ENCODE measurements at regions not wholly inside any gene's neighbourhood (a gene's known extent, or its start where the extent isn't known, plus 50 kb on each side); places are given as distances from the start of the nearest gene placed in this dataset.
"Not testable (repeated sequence)": the region's sequence is repeated elsewhere in the genome, so short reads cannot be mapped to it uniquely, and the experiment has no call there.

DNA sequence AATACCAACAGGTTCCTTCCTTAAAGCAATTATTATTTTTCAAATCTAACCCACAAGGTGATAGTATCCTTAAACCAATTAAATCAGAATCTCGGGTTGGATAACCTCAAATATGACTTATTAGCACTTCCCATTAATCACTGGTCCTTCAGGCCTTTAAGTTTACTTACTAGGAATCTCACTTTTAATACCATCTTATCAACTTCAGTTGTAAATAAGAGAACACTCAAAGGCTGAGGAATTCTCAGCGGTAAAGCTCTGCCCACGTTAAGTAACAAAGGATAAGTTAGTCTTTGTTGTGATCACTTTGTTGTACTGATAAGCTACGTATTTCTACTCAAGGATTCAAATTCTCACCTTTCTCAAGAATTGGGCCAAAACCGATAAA lies 82.0 kb downstream of the OR2B2 start:
- H3K36me3 ChIP-seq = peaks cover 0 to 8% (median 0%) of the 10 kb centered on the region in 9 donors
- TF ChIP-seq, protein P1, sequence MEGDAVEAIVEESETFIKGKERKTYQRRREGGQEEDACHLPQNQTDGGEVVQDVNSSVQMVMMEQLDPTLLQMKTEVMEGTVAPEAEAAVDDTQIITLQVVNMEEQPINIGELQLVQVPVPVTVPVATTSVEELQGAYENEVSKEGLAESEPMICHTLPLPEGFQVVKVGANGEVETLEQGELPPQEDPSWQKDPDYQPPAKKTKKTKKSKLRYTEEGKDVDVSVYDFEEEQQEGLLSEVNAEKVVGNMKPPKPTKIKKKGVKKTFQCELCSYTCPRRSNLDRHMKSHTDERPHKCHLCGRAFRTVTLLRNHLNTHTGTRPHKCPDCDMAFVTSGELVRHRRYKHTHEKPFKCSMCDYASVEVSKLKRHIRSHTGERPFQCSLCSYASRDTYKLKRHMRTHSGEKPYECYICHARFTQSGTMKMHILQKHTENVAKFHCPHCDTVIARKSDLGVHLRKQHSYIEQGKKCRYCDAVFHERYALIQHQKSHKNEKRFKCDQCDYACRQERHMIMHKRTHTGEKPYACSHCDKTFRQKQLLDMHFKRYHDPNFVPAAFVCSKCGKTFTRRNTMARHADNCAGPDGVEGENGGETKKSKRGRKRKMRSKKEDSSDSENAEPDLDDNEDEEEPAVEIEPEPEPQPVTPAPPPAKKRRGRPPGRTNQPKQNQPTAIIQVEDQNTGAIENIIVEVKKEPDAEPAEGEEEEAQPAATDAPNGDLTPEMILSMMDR (IDR thresholded peaks at IDR 0.05) = no peak
- no peak for TF ChIP-seq POLR2A (IDR thresholded peaks at IDR 0.05)
- 59 to 67% (median 63%) methylated on average over 5 of the region's 5 CpGs for WGBS, 4 donors
- no peaks in the 10 kb centered on the region for H3K9me3 ChIP-seq
- H3K27ac ChIP-seq = peak overlapping the region in 4 of 12 donors; percentile 45 to 89 (median 72)
- no peak for DNase-seq
- peaks cover 0 to 27% (median 3%) of the 10 kb centered on the region in 12 donors for H3K4me1 ChIP-seq
- no peaks in the 10 kb centered on the region for H3K27me3 ChIP-seq
- peak overlapping the region in 10 of 12 donors; percentile 31 to 65 (median 52) for H3K4me3 ChIP-seq
- intact Hi-C loops (cut with DNase I) = loop anchor here in 2 of 10 donors (10.0 kb wide), 2 partner anchors 505 to 1805 kb away; partner anchors contain the start of gene ZSCAN31 (in 1 of the 2)
- ATAC-seq = no peak

DNA sequence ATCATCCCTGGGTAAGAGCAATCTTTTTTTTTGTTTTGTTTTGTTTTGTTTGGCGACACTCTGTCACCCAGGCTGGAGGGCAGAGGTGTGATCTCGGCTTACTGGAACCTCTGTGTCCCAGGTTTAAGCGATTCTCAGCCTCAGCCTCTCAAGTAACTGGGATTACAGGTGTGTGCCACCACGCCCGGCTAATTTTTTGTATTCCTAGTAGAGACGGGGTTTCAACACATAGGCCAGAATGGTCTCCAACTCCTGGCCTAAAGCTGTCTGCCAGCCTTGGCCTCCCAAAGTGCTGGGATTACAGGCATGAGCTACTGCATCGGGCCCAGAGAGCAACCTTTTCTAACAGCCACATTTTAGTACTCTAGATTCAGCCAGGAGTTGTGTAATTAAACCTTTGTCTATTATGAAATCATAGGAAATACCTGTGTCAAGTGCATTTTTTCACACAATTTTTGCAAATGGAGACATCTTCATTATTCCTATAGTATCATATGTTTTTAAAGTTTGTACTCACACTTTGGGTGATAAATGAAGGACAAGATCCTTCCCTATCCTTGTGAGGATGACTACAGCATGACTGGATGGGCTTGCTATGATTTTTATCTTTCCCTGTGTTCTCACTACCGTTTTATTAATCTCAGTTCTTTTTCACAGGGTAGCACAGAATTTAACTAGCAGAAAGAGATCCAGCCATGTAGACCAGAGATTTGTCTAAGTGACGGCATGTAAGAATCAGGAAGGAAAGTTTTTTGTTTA lies 82.6 kb downstream of the OR2B2 start:
- no peaks in the 10 kb centered on the region for H3K9me3 ChIP-seq
- WGBS, 4 donors = 90 to 92% (median 91%) methylated on average over 9 of the region's 9 CpGs
- peak overlapping the region in 2 of 12 donors; percentile 75 to 89 for H3K27ac ChIP-seq
- no peak for DNase-seq
- peaks cover 0 to 26% (median 1%) of the 10 kb centered on the region in 12 donors for H3K4me1 ChIP-seq
- TF ChIP-seq, protein P1 (IDR thresholded peaks at IDR 0.05) = no peak
- TF ChIP-seq POLR2A (IDR thresholded peaks at IDR 0.05) = no peak
- H3K27me3 ChIP-seq = peaks cover 0 to 2% (median 0%) of the 10 kb centered on the region in 9 donors
- H3K4me3 ChIP-seq = peak overlapping the region in 1 of 12 donors; percentile 65
- H3K36me3 ChIP-seq = peaks cover 0 to 8% (median 0%) of the 10 kb centered on the region in 9 donors
- intact Hi-C loops (cut with DNase I) = loop anchor here in 2 of 10 donors (10.0 kb wide), 2 partner anchors 505 to 1805 kb away; partner anchors contain the start of gene ZSCAN31 (in 1 of the 2)
- ATAC-seq = no peak

DNA sequence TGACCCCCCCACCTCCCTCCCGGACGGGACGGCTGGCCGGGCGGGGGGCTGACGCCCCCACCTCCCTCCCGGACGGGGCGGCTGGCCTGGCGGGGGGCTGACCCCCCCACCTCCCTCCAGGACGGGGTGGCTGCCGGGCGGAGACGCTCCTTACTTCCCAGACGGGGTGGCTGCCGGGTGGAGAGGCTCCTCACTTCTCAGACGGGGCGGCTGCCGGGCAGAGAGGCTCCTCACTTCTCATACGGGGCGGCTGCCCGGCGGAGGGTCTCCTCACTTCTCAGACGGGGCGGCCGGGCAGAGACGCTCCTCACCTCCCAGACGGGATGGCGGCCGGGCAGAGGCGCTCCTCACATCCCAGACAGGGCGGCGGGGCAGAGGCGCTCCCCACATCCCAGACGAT lies 84.7 kb downstream of the OR2B2 start:
- H3K36me3 ChIP-seq; H3K9me3 ChIP-seq; ATAC-seq; H3K27ac ChIP-seq; H3K4me3 ChIP-seq; DNase-seq; intact Hi-C loops (cut with DNase I): not testable (repeated sequence)
- Histone ChIP-seq H3K27me3 (peaks cover 0 to 19% (median 0%) of the 10 kb centered on the region in 9 donors), H3K4me1 (peaks cover 0 to 30% (median 5%) of the 10 kb centered on the region in 12 donors)
- 28 to 58% (median 43%) methylated on average over 3 to 35 of the region's 35 CpGs for WGBS, 4 donors

DNA sequence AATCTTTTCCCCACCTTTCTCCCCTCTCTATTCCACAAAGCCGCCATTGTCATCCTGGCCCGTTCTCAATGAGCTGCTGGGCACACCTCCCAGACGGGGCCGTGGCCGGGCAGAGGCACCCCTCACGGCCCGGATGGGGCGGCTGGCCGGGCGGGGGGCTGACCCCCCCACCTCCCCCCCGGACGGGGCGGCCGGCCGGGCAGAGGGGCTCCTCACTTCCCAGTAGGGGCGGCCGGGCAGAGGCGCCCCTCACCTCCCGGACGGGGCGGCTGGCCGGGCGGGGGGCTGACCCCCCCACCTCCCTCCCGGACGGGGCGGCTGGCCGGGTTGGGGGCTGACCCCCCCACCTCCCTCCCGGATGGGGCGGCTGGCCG lies 85.6 kb downstream of the OR2B2 start:
- ATAC-seq = not testable (repeated sequence)

DNA sequence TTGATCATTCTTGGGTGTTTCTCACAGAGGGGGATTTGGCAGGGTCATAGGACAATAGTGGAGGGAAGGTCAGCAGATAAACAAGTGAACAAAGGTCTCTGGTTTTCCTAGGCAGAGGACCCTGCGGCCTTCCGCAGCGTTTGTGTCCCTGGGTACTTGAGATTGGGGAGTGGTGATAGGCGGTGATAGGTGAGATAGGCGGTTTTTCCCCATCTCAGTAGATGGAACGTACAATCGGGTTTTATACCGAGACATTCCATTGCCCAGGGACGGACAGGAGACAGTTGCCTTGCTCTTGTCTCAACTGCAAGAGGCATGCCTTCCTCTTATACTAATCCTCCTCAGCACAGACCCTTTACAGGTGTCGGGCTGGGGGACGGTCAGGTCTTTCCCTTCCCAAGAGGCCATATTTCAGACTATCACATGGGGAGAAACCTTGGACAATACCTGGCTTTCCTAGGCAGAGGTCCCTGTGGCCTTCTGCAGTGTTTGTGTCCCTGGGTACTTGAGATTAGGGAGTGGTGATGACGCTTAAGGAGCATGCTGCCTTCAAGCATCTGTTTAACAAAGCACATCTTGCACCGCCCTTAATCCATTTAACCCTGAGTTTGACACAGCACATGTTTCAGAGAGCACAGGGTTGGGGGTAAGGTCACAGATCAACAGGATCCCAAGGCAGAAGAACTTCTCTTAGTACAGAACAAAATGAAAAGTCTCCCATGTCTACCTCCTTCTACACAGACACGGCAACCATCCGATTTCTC lies 86.2 kb downstream of the OR2B2 start:
- H3K4me3 ChIP-seq; intact Hi-C loops (cut with DNase I); ATAC-seq; DNase-seq; H3K36me3 ChIP-seq; H3K27ac ChIP-seq; H3K9me3 ChIP-seq: not testable (repeated sequence)
- Histone ChIP-seq H3K4me1 (peaks cover 0 to 22% (median 4%) of the 10 kb centered on the region in 12 donors), H3K27me3 (peaks cover 0 to 31% (median 0%) of the 10 kb centered on the region in 9 donors)
- WGBS, 4 donors = 70 to 78% (median 73%) methylated on average over 13 to 14 of the region's 15 CpGs

More for the DNA sequence above, 85.6 kb downstream of the OR2B2 start:
- Histone ChIP-seq H3K4me1 (peaks cover 0 to 23% (median 4%) of the 10 kb centered on the region in 12 donors), H3K27me3 (peaks cover 0 to 28% (median 0%) of the 10 kb centered on the region in 9 donors)
- H3K9me3 ChIP-seq; DNase-seq; H3K4me3 ChIP-seq; H3K27ac ChIP-seq; H3K36me3 ChIP-seq; intact Hi-C loops (cut with DNase I): not testable (repeated sequence)
- WGBS, 4 donors = 12 to 40% (median 34%) methylated on average over 9 to 29 of the region's 30 CpGs
